Stimulated activated effector memory CD8-positive, alpha-beta T cell treated with anti-CD3 and anti-CD28 coated beads, Interleukin-12 subunit alpha, Interleukin-12 subunit beta, amount 100 ng/mL, for 72 hours (primary cell): ENCODE measurements at regions not wholly inside any gene's neighbourhood (a gene's known extent, or its start where the extent isn't known, plus 50 kb on each side); places are given as distances from the start of the nearest gene placed in this dataset.
"Not testable (repeated sequence)": the region's sequence is repeated elsewhere in the genome, so short reads cannot be mapped to it uniquely, and the experiment has no call there.

Experiments used
- ATAC-seq: fragments of 150-1000 bp; cut with Tn5 transposase; 2 replicates; pipeline ENCODE4 v1.10.0; 2021
- DNase-seq, 2 donors: peaks; one replicate each; pipeline ENCODE4 v3.0.0; 2021 to 2022; ENCODE audit warnings: low spot score in 2 of 2
- H3K27ac Mint-ChIP-seq: one replicate; pipeline ENCODE4 v1.8.0; 2022; ENCODE audit warnings: mild to moderate bottlenecking, mixed read lengths
- H3K36me3 Mint-ChIP-seq: one replicate; pipeline ENCODE4 v1.8.0; 2022; ENCODE audit warnings: mild to moderate bottlenecking, mixed read lengths
- H3K4me1 Mint-ChIP-seq: one replicate; pipeline ENCODE4 v1.8.0; 2022; ENCODE audit warnings: mixed read lengths
- H3K4me3 Mint-ChIP-seq: one replicate; pipeline ENCODE4 v1.8.0; 2022; ENCODE audit warnings: mild to moderate bottlenecking, mixed read lengths
- H3K9me3 Mint-ChIP-seq: one replicate; pipeline ENCODE4 v1.8.0; 2022; ENCODE audit warnings: mixed read lengths

GRCh38 chrX:477441-478012, 90.8 kb upstream of the PPP2R3B start:
- Mint-ChIP-seq H3K27ac (no peak overlapping the region), H3K4me1 (no peaks in the 10 kb centered on the region), H3K36me3 (no peaks in the 10 kb centered on the region), H3K4me3 (no peak overlapping the region), H3K9me3 (peaks cover 12% of the 10 kb centered on the region)
- ATAC-seq (no peak), DNase-seq (no peak)

- ATAC-seq, result no peak
Measured at GRCh38 chrX:479273-479981, 92.7 kb upstream of the PPP2R3B start.

GRCh38 chrX:480861-481417, 94.2 kb upstream of the PPP2R3B start:
- ATAC-seq, result no peak
- Mint-ChIP-seq H3K27ac (no peak overlapping the region), H3K4me3 (no peak overlapping the region), H3K36me3 (no peaks in the 10 kb centered on the region), H3K4me1 (no peaks in the 10 kb centered on the region), H3K9me3 (peaks cover 4% of the 10 kb centered on the region)
- no peak for DNase-seq

More at GRCh38 chrX:479273-479981, 92.7 kb upstream of the PPP2R3B start:
- DNase-seq, result peak in 1 of 2 donors; percentile 61
- H3K27ac Mint-ChIP-seq, result no peak overlapping the region
- no peaks in the 10 kb centered on the region for H3K4me1 Mint-ChIP-seq
- peaks cover 9% of the 10 kb centered on the region for H3K9me3 Mint-ChIP-seq
- no peaks in the 10 kb centered on the region for H3K36me3 Mint-ChIP-seq
- no peak overlapping the region for H3K4me3 Mint-ChIP-seq

GRCh38 chrX:482192-482701, 95.5 kb upstream of the PPP2R3B start:
- no peak overlapping the region for H3K27ac Mint-ChIP-seq
- H3K36me3 Mint-ChIP-seq, result no peaks in the 10 kb centered on the region
- no peaks in the 10 kb centered on the region for H3K4me1 Mint-ChIP-seq
- DNase-seq (no peak), ATAC-seq (no peak)
- H3K4me3 Mint-ChIP-seq, result no peak overlapping the region
- H3K9me3 Mint-ChIP-seq, result peaks cover 4% of the 10 kb centered on the region

- no peak for DNase-seq
- Mint-ChIP-seq H3K4me1 (no peaks in the 10 kb centered on the region), H3K36me3 (no peaks in the 10 kb centered on the region), H3K4me3 (no peak overlapping the region), H3K27ac (no peak overlapping the region), H3K9me3 (peaks cover 4% of the 10 kb centered on the region)
- no peak for ATAC-seq
Measured at GRCh38 chrX:482702-483203, 96.0 kb upstream of the PPP2R3B start.

- no peaks in the 10 kb centered on the region for H3K4me1 Mint-ChIP-seq
- ATAC-seq (no peak), DNase-seq (no peak)
- H3K9me3 Mint-ChIP-seq, result peaks cover 4% of the 10 kb centered on the region
- no peak overlapping the region for H3K4me3 Mint-ChIP-seq
- H3K36me3 Mint-ChIP-seq, result no peaks in the 10 kb centered on the region
- no peak overlapping the region for H3K27ac Mint-ChIP-seq
Measured at GRCh38 chrX:485368-485767, 98.7 kb upstream of the PPP2R3B start.

GRCh38 chrX:486325-486724, 99.6 kb upstream of the PPP2R3B start:
- H3K36me3 Mint-ChIP-seq, result no peaks in the 10 kb centered on the region
- H3K27ac Mint-ChIP-seq, result no peak overlapping the region
- H3K4me3 Mint-ChIP-seq, result no peak overlapping the region
- DNase-seq (no peak), ATAC-seq (no peak)
- peaks cover 4% of the 10 kb centered on the region for H3K9me3 Mint-ChIP-seq
- no peaks in the 10 kb centered on the region for H3K4me1 Mint-ChIP-seq

- Mint-ChIP-seq H3K4me3 (no peak overlapping the region), H3K27ac (no peak overlapping the region), H3K9me3 (no peaks in the 10 kb centered on the region), H3K4me1 (no peaks in the 10 kb centered on the region), H3K36me3 (no peaks in the 10 kb centered on the region)
- no peak for ATAC-seq
- DNase-seq, result no peak
Measured at GRCh38 chrX:487836-488235, 101.1 kb upstream of the PPP2R3B start.

- no peaks in the 10 kb centered on the region for H3K4me1 Mint-ChIP-seq
- ATAC-seq, result no peak
- no peak overlapping the region for H3K4me3 Mint-ChIP-seq
- no peaks in the 10 kb centered on the region for H3K36me3 Mint-ChIP-seq
- H3K27ac Mint-ChIP-seq, result no peak overlapping the region
- no peaks in the 10 kb centered on the region for H3K9me3 Mint-ChIP-seq
- no peak for DNase-seq
Measured at GRCh38 chrX:489820-490219, 103.1 kb upstream of the PPP2R3B start.

- Mint-ChIP-seq H3K36me3 (peaks cover under 1% of the 10 kb centered on the region), H3K9me3 (peaks cover 8% of the 10 kb centered on the region), H3K27ac (no peak overlapping the region), H3K4me3 (no peak overlapping the region), H3K4me1 (no peaks in the 10 kb centered on the region)
- ATAC-seq, result no peak
- DNase-seq, result no peak
Measured at GRCh38 chrX:497186-498014, 110.7 kb upstream of the PPP2R3B start.

GRCh38 chrX:498901-499300, 112.2 kb upstream of the PPP2R3B start:
- H3K9me3 Mint-ChIP-seq, result peaks cover 13% of the 10 kb centered on the region
- not testable (repeated sequence) for DNase-seq, H3K36me3 Mint-ChIP-seq, H3K4me3 Mint-ChIP-seq, H3K27ac Mint-ChIP-seq, H3K4me1 Mint-ChIP-seq, ATAC-seq

- DNase-seq (no peak), ATAC-seq (no peak)
- Mint-ChIP-seq H3K9me3 (peaks cover 13% of the 10 kb centered on the region), H3K4me1 (no peaks in the 10 kb centered on the region), H3K4me3 (no peak overlapping the region), H3K36me3 (peaks cover 6% of the 10 kb centered on the region), H3K27ac (no peak overlapping the region)
Measured at GRCh38 chrX:499870-500364, 113.2 kb upstream of the PPP2R3B start.

GRCh38 chrX:500481-501010, 113.8 kb upstream of the PPP2R3B start:
- no peak overlapping the region for H3K4me3 Mint-ChIP-seq
- H3K27ac Mint-ChIP-seq, result no peak overlapping the region
- ATAC-seq (no peak), DNase-seq (no peak)
- H3K36me3 Mint-ChIP-seq, result peaks cover 6% of the 10 kb centered on the region
- H3K9me3 Mint-ChIP-seq, result peaks cover 13% of the 10 kb centered on the region
- H3K4me1 Mint-ChIP-seq, result no peaks in the 10 kb centered on the region

GRCh38 chrX:506341-506740, 119.6 kb upstream of the PPP2R3B start:
- Mint-ChIP-seq H3K27ac (no peak overlapping the region), H3K9me3 (peaks cover 15% of the 10 kb centered on the region), H3K4me3 (no peak overlapping the region), H3K4me1 (no peaks in the 10 kb centered on the region), H3K36me3 (peaks cover 6% of the 10 kb centered on the region)
- DNase-seq (no peak), ATAC-seq (no peak)

- H3K36me3 Mint-ChIP-seq, result no peaks in the 10 kb centered on the region
- no peak overlapping the region for H3K27ac Mint-ChIP-seq
- no peak for ATAC-seq
- no peak overlapping the region for H3K4me3 Mint-ChIP-seq
- no peaks in the 10 kb centered on the region for H3K4me1 Mint-ChIP-seq
- DNase-seq, result no peak
- peaks cover 2% of the 10 kb centered on the region for H3K9me3 Mint-ChIP-seq
Measured at GRCh38 chrX:508163-508562, 121.5 kb upstream of the PPP2R3B start.
